HL-60 (cell line): ENCODE measurements at regions not wholly inside any gene's neighbourhood (a gene's known extent, or its start where the extent isn't known, plus 50 kb on each side); places are given as distances from the start of the nearest gene placed in this dataset.

Experiments
- CTCF ChIP-seq: IDR thresholded peaks from one replicate; pipeline ENCODE4 v1.5.1; 2011; ENCODE audit warnings: low read length, control low read depth, inconsistent platforms; ENCODE audit not compliant: insufficient read depth
- GABPA ChIP-seq: IDR thresholded peaks from 2 replicates; pipeline ENCODE4 v1.6.1; 2012; ENCODE audit warnings: low read depth
- POLR2AphosphoS5 ChIP-seq: IDR thresholded peaks from 2 replicates; pipeline ENCODE4 v1.6.1; 2012; ENCODE audit warnings: low read depth

- no peak for TF ChIP-seq GABPA
- no peak for TF ChIP-seq POLR2AphosphoS5
- no peak for TF ChIP-seq CTCF
Observed at GRCh38 chr10:83533290-83533689, 606.0 kb upstream of the GHITM start.
